SK-N-MC (cell line): ENCODE measurements at regions not wholly inside any gene's neighbourhood (a gene's known extent, or its start where the extent isn't known, plus 50 kb on each side); places are given as distances from the start of the nearest gene placed in this dataset.

Experiments
- EZH2 ChIP-seq: fragments of 200-600 bp; sonication (generic); IDR thresholded peaks from one replicate; pipeline ENCODE4 v1.6.1; 2017; ENCODE audit warnings: antibody characterized with exemption
- FOXP2 ChIP-seq: optimal IDR thresholded peaks from 2 replicates; pipeline ENCODE3; 2011; ENCODE audit warnings: mild to moderate bottlenecking, moderate library complexity; ENCODE audit not compliant: insufficient read depth; ENCODE audit errors: extremely low read length, control extremely low read depth
- POLR2AphosphoS5 ChIP-seq: IDR thresholded peaks from 2 replicates; pipeline ENCODE4 v1.6.1; 2012; ENCODE audit warnings: mild to moderate bottlenecking, low read depth, low read length, borderline replicate concordance

DNA sequence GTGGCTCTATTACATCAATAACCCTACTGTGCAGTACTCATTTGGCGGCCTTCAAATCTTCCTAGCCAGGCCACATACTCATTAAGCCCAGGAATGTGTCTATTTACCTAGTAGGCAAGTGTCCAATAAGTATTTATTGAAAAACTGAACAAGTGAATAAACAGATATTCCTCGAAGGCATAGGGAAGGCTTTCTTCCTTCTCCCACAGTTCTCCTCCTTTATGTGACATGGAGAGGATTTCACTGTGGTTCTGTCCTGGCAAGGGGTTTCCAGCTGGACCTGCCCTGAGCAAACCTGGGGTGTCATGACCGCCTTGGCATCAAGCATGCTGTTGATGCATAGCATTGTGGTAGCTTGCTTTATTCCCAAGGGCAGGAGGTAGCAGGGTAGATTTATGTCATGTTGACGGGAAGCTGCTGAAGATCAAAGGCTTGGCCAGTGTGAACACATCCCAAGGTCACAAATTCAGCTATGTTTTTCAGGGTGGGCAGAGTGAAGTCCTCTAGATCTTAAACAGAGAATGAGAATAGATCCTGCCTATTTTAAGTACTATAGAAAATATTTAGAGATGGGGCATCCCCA, 195.1 kb downstream of the INHBA start:
- no peak for TF ChIP-seq POLR2AphosphoS5
- no peak for TF ChIP-seq EZH2
- no peak for TF ChIP-seq FOXP2
